ENCODE measurements at regions not wholly inside any gene's neighbourhood (a gene's known extent, or its start where the extent isn't known, plus 50 kb on each side); places are given as distances from the start of the nearest gene placed in this dataset.

DNA sequence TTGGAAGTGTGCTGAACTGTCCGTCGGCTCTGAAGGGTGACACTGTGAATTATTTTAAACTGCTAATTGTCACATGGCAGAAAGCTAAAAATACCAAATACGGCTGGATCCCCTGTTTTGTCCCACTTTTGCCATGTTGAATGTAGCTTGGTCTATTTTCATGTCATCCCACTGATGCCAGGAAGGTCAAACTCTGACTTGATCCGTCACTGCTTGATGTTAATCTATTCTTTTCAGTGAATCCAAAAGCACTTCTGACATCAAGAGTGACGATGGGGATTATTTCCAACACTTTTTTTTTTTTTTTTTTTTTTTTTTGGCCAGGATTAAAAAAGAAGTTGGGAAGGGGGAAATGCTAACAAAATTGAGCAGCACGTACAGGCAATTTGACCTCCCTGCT lies 734.6 kb upstream of the TENM3 start:
- TF ChIP-seq, protein P1, sequence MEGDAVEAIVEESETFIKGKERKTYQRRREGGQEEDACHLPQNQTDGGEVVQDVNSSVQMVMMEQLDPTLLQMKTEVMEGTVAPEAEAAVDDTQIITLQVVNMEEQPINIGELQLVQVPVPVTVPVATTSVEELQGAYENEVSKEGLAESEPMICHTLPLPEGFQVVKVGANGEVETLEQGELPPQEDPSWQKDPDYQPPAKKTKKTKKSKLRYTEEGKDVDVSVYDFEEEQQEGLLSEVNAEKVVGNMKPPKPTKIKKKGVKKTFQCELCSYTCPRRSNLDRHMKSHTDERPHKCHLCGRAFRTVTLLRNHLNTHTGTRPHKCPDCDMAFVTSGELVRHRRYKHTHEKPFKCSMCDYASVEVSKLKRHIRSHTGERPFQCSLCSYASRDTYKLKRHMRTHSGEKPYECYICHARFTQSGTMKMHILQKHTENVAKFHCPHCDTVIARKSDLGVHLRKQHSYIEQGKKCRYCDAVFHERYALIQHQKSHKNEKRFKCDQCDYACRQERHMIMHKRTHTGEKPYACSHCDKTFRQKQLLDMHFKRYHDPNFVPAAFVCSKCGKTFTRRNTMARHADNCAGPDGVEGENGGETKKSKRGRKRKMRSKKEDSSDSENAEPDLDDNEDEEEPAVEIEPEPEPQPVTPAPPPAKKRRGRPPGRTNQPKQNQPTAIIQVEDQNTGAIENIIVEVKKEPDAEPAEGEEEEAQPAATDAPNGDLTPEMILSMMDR (conservative IDR thresholded peaks at IDR 0.05; ENCODE audit: low read depth, low read length) = no peak
- no peak for TF ChIP-seq EZH2 (IDR thresholded peaks at IDR 0.05; ENCODE audit: borderline replicate concordance, low read depth, low read length, poor library complexity, severe bottlenecking)
